Germinal center (tissue), 1 donor: ENCODE measurements at regions not wholly inside any gene's neighbourhood (a gene's known extent, or its start where the extent isn't known, plus 50 kb on each side); places are given as distances from the start of the nearest gene placed in this dataset.

ENCODE experiments used
- DNase-seq: peaks from one replicate; pipeline ENCODE4 v3.0.0; 2012; ENCODE audit warnings: mixed read lengths, low spot score

DNA sequence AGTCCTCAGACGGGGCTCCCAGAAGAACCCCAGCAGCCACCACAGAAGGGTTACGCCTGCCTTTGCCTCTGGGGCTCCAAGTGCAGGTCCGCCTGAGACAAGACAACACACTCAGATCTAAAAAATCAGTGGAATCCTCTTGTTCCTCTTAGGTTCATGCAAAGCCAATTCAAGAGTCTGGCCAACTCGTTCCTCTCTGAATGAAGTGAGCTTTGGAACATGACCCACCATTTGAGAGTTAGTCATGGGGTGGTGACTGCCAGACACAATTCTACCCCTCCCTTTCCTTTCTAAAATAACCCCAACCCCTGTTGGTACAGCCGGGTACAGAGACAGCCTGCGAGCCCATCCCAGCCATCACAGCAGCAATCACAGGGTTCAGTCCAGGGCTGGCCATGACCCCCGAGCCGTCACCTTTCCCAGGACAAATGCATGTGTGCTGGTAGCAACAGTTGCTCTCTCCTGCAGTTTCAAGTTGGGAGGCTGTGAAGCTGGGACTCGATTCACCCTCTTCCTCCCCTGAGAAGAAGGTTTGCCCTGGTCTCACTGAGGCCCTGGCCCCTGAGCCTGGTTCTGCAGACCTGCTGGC lies 183.1 kb upstream of the SH3BP4 start:
- DNase-seq, result no peak

DNA sequence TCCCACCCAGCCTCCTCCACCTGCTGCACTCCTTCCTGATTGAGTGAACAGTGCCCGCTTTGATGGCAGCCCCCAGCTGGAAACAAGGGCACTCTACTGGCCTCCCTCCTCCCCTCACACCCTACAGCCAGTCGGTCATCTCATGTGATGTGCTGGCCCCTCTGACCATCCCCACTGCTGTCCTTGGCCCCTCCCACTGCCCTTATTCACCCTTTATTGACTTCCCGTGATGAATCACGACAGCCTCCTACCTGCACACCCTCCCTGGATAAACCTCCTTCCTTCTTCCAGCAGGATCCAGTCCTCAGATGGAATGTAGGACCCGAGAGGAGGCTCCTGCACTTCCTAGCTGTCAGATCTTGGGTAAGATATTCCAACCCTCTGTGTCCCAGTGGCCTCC lies 186.5 kb upstream of the SH3BP4 start:
- DNase-seq, result no peak

DNA sequence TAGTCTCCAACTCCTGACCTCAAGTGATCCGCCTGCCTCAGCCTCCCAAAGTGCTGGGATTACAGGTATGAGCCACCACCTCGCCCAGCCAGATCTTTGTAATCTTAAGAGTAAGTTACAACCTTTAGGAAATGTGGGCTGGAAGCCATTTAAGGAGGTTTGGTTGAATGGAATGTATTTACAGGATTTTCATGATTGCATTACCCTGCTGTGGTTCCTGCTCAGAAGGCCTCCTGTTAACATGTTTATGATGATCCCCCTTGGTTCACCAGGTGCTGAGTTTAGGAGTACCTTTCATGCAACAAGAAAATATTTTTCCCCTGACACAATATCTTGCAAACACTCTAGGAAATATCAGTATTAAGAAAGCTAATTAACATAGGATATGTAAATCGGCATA lies 187.4 kb upstream of the SH3BP4 start:
- DNase-seq, result no peak

DNA sequence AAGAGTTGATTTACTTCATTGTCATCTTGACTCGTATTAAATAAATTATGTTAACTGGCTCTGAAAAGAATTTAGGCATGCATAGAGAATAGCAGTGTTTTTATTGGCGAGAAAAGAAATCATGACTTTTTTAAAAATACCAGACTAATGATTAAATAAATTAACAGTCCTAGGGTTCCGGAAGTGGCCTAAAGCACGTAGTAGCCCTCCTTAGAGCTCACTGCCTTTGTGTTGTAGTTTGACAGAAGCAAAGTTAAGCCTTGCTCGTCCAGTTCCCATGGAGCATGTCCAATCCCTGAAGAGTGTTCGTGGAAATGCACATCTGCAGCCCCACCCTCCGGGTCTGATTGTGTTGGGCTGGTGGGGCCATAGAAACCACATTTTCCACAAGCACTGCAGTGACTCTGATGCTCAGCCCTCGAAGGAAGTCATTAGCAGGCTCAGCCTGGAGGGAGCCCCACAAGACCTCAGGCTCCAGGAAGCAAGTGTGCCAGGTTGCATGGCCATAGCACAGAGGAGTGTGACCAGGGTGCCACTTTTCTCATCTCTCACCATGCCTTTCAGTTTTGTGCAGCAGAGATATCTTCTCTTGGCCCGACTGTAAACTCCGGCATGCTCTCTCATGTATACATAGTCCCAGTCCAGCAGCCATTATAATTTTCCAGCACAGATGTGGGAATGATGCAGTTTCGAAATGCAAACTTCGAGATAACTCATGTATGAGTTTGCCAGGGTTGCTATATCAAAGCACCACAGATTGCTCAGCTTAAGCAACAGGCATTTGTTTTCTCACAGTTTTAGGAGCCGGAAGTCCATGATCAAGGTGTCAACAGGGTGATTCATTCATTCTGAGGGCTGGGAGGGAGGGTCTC lies 188.6 kb upstream of the SH3BP4 start:
- no peak for DNase-seq

DNA sequence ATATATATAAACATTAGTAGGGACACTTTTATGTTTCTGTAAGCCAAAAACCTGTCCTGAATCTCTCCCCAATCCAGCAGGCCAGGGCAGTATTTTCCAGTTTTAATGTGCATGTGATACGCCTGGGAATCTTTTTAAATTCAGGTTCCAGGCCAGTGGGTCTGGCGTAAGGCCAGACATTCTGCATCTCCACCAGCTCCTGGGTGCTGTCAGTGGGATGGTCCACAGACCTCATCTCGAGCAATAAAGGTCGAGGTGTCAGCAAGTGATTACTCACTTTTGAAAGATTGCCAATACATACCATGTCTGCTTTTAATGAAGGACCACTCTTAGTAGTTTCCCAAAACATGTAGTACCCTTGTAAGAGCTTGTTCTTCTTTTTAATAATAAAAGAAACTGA lies 189.9 kb upstream of the SH3BP4 start:
- DNase-seq, result no peak

DNA sequence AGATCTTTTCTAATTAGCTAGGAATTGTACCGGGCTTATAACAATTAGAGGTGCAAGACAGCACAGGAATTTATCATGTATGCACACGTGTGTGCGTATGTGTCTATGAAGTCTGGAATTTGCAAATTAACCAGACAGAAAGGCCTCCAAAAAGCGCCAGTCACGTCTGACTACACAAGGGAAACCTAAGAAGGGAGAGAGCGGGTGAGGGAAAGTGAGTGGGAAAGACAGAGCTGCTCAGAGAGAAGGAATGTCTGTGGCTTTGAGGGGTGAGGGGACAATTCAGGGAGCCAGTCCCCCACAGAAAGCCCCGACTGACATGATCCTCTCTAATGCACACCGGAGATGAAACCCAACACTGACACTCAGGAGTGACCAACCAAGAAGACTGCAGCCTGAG lies 197.7 kb upstream of the SH3BP4 start:
- DNase-seq, result no peak

DNA sequence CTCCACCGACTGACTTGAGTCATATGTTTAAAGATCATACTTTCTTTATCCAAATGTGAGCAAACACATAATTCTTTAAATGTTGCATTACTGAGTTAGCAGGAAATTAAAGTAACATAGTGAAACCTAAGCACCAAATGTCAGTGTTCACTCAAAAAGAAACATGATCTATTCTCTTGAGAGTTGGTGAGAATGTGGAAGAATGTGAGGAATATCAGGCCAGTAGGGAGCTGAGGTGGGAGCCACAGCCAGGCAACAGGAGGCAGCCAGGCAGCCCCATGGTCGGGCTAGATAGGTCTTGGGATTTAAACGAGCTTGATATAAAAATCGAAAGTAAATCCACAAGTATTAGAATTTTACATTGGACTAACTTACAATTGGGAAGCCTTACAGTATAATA lies 198.1 kb upstream of the SH3BP4 start:
- DNase-seq, result no peak

DNA sequence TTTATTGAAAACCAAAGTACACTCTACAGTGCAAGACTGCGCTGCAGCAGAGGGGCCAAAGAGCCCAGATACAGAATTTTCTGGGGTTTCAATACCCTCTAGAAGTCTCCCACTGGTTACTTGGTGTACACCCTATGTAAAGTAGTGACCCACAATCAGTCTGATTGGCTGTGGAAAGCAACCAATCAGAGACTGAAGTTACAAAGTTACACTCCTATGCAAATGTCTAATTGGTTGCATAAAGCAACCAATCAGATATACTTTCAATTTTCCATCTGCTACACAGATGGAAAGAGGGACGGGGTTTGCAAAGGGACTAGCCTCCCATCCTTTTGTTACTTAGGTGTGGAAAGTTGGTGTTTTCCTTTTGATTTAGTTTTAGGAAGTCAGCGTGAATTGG lies 198.9 kb upstream of the SH3BP4 start:
- DNase-seq, result no peak

DNA sequence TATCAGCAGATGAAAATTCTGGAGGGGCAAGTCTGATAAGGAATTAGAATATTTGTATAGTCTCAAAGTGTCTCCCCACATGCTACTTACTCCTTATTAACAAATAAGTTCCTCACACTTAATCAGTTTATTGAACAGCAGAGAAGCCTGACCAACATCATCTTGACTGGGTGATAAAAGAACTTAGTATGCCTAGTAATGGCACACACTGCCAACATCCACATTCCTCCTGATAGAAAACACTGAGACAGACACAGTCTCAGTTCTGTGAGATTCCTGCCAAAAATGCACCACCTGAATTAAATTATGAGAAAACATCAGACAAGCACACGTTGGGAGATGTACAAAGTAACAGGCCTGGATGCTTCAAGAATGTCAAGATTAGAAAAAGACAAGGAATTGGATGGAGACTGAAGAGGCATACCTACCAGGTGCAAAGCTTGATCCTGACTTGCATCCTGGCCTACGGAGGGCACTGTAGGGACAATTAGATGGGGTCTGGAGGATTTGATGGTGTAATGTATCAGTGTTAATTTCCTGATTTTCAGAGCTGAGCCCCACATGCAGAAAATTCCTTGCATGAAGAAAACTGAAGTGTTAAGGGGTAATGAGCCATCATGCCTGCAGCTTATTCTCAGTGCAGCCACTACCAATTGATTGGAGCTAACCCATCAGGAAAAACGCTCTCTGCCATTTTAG lies 200.4 kb upstream of the SH3BP4 start:
- DNase-seq, result no peak

DNA sequence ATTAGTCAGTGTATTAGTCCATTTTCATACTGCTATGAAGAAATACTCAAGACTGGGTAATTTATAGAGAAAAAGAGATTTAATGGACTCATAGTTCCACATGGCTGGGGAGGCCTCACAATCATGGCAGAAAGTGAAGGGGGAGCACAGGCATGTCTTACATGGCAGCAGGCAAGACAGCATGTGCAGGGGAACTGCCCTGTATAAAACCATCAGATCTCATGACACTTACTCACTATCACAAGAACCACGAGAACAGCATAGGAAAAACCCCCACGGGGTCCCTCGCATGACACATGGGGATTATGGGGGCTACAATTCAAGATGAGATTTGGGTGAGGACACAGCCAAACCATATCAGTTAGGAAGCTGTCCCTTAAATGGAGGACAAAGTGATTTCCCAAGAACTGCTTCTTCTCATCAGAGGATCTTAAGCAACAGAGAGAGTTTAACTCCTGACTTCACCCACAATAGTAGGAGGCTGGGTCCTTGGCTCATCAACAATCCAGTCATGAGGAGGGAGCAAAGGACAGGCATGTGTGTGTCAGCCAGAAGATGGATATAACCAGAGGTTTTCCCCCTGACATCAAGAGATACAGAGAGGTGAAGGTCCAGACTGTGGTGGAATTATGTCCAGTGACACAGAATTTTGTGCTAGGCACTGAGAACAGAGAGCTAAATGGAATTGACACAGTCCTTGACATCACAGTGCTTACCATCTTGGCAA lies 203.8 kb upstream of the SH3BP4 start:
- DNase-seq, result no peak

DNA sequence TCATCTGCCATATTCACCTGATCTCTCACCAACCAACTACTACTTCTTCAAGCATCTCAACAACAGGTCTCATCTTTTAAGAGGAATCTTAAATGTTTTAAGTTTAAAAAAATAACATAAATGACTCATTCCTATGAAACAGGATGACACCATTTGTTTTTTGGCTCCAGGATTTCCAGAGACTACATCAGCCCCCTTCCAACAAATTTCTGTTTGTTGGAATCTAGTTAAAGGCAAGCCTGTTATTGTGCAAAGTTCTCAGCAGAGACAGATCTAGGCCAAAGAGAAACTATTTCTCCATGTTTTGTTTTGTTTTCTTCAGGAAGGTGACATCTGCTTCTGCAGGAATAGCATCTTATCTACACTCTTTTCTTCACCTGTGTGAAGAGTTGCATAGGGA lies 204.8 kb upstream of the SH3BP4 start:
- no peak for DNase-seq

DNA sequence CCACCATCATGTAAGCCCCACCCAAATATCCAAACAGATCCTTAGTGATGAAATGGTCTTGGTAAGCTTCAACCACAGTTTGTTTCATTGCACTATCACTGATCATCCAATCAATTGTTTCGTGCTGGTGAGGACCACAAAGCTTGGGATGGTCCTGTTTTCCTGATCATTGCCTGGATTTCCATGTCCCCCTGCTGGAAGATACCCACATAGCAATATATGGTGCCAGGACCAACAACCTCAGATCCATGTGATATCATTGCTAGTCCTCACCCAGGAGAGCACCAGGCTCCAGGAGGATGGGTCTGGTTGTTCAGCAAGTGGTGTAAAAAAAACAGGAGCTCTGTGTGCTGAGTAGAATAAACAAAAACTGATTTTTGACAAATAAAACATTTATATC lies 206.5 kb upstream of the SH3BP4 start:
- DNase-seq, result no peak

DNA sequence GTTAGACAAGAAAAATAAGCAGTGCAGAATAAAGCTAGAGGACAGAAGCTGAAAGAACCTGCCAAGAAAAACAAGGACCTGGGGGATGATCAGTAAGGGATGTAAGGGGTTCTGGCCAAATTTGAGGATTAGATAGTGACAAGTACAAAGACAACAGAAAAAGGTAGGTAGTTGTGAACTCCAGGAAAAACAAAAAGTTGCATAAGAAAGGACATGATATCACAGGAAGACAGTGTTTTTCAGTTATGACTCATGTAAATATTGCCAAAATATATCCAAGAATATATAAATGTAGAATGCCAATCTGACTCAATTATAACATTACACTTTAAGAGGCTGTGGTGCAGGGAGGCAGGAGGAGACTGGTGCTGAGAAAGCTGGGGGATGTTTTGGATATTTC lies 209.8 kb upstream of the SH3BP4 start:
- no peak for DNase-seq

DNA sequence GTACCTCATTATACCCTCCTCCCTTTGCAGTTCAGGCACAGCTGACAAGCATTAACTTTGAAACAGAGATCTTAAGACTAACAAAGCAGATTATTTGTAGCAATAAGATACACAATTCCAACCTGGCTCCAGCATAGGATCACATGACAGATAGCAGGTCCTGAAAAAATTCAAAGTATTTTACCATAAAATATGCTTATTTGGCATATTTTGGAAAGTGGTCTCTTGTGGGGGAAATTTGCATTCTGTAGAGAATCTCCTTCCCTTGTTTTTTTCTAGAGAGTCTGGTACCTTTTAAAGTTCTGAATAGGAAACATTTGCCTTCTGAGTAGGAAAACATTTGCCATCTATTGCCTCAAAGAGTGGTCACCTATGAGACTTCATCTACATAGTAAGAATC lies 212.8 kb upstream of the SH3BP4 start:
- no peak for DNase-seq

DNA sequence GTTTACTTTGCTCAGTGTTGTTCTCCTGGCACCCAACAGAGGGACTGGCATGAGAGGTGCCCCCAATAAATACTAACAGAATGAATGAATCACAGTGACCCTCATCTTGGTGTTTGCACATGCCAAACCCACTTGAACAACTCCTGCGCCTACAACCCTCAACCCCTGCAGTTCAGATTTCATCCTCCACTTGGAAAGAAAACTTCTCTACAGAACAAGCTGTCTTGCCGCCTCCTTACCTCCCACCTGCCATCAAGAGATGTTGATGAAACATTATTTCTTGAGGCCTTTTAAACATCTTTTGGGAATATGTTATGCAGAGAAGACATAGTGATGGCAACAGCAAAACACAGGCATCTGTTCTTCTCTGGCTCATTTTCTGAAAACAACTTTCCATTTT lies 216.0 kb upstream of the SH3BP4 start:
- DNase-seq, result no peak

DNA sequence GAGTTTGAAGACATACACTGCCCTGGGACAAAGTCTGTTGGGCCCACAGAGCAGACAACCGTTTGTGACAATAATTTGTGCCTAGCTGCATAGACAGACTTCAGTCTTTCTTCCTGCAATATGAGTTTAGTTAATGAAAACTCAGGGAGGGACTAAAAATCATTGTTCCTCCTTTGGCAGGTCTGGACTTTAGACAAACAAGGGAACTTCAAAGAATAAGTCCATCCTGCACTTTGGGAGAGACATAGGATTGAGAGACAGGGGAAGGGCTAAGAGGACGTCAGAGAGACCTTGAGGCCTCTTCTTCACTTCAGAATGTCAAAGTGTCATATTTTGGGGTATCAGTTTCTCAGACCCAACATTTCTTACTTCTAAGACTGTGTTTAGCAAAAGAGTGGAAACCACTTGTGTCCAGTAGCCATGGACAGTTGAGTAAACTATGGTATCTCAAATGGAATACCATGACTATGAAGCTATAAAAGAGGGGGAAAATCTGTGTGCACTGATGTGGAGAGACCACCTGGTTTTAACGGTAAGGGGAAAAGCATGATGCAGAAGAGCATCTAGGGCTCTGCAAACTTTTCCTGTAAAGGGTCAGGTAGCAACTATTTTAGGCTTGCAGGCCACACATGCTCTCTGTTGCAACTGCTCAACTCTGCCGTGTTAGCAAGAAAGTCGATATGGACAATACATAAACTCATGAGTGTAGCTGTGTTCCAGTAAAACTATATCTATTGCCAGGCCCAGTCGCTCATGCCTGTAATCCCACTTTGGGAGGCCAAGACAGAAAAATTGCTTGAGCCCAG lies 217.8 kb upstream of the SH3BP4 start:
- DNase-seq, result no peak

DNA sequence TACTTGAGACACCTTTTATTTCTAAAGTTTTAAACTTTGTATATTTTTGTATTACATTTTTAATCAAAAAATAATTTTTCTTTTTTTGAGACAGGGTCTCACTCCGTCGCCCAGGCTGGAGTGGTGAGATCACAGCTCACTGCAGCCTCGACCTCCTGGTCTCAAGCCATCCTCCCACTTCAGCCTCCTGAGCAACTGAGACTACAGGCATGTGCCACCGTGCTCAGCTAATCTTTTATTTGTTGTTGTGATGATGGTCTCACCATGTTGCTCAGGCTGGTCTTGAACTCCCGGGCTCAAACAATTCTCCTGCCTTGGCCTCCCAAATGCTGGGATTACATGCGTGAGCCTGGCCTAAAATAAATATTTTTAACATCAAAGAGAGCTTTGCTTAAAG lies 218.7 kb upstream of the SH3BP4 start:
- no peak for DNase-seq

DNA sequence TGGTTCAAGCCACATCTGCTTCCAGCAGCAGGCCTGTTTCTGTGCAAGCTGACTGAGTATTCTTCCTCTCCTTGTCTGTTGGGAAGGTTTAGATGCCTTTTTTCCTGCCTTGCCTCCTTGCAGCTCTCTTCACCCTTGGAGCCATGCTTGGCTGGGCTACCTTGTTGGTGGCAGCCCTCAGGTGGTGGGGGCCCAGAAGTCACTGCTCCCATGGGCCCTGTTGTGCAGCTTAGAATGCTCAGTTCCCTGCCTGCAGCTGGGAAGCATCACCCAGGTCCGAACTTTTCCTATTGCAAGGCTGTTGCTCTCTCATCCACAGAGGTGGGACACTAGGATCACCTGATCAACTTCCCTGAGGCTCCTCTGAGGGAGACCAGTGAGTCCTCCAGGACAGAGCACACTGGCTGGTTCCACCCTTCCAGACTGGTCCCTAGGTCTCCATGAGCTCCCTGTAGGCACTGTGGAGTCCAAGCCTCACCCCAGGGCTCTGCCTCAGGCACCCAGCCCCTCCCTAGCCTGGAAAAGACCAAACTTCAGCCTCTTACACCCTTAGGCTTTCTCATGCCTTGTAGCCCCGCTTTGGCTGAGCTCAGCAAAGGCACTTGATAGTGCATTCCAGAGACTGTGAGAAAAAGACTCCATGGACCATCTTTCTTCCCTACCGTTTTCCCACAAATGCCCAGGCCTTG lies 219.3 kb upstream of the SH3BP4 start:
- no peak for DNase-seq

DNA sequence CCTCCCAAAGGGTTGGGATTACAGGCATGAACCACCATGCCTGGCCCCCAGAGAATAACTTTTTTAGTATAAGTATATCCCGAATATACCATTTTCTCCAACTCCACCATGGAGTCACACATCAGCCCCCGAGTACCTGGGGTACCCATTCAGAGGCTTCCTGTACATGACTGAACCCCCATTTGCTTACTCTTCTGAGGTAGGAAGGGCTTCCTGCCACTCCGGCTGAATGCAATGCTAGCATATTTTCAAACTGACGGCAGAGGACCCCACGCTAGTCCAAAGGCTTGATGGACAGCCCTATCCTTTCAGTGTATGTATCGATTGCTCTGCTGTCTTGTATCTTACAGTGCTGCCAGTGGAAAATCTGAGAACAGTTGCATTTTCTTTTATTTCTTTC lies 220.6 kb upstream of the SH3BP4 start:
- no peak for DNase-seq

DNA sequence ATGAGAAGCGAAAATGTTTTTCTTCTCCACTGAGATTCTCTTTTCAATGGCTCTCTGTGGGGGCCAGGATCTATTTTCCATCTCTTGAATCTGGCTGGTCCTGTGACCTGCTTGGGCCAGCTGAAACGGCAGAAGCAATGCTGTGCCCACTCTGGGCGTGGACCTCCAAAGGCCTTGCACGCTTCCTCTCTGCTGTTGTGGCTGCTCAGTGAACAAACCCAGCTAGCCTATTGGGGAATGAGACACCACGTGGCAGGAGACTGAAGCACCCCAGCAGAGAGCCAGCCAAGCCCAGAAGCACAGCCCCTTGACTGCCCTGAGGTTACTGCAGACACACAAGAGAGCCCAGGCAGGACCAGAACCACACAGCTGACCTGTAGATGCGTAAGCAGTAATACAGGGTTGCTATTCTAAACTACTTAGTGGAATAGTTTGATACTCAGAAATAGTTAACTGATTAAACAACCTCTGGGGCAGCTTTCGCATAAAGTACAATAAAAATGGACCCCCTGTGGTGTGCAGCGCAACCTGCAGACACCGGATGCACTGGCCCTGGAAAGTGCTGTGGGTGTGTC lies 221.7 kb upstream of the SH3BP4 start:
- DNase-seq, result no peak
